HFF-Myc (cell line): ENCODE measurements at regions not wholly inside any gene's neighbourhood (a gene's known extent, or its start where the extent isn't known, plus 50 kb on each side); places are given as distances from the start of the nearest gene placed in this dataset.
"Not testable (repeated sequence)": the region's sequence is repeated elsewhere in the genome, so short reads cannot be mapped to it uniquely, and the experiment has no call there.

Source experiments
- DNase-seq: peaks from one replicate; pipeline ENCODE4 v3.0.0-alpha.2; 2011; ENCODE audit warnings: low read depth; ENCODE audit errors: extremely low read depth
- H3K4me3 ChIP-seq: replicated peaks from 2 replicates; pipeline ENCODE4 v1.5.1; 2011; ENCODE audit warnings: low read depth, mild to moderate bottlenecking, control low read depth, low read length

- H3K4me3 ChIP-seq, DNase-seq: not testable (repeated sequence)
Observed at GRCh38 chr15:84550503-84550902, 50.3 kb upstream of the ZSCAN2 start.
